MM.1S (cell line): ENCODE measurements at regions not wholly inside any gene's neighbourhood (a gene's known extent, or its start where the extent isn't known, plus 50 kb on each side); places are given as distances from the start of the nearest gene placed in this dataset.

ENCODE experiments used
- DNase-seq: peaks from one replicate; pipeline ENCODE4 v3.0.0-alpha.2; 2015
- H2AFZ ChIP-seq: fragments of 300-600 bp; sonication (generic); 2 replicates; pipeline ENCODE4 v1.6.0; 2016; ENCODE audit warnings: antibody characterized with exemption, low read length
- H3F3A ChIP-seq: fragments of 300-600 bp; sonication (generic); 2 replicates; pipeline ENCODE4 v1.6.1; 2016; ENCODE audit warnings: mild to moderate bottlenecking, antibody characterized with exemption, low read length, moderate library complexity, mixed read lengths; ENCODE audit not compliant: insufficient read depth
- H3K27ac ChIP-seq: fragments of 300-600 bp; sonication (generic); 2 replicates; pipeline ENCODE4 v1.5.1; 2016; ENCODE audit warnings: mild to moderate bottlenecking, low read length
- H3K27me3 ChIP-seq: fragments of 300-600 bp; sonication (generic); replicated peaks from 2 replicates; pipeline ENCODE4 v1.6.0; 2016; ENCODE audit warnings: low read length; ENCODE audit not compliant: insufficient read depth
- H3K36me3 ChIP-seq: fragments of 300-600 bp; sonication (generic); replicated peaks from 2 replicates; pipeline ENCODE4 v1.6.1; 2016; ENCODE audit warnings: mild to moderate bottlenecking, low read length, mixed read lengths; ENCODE audit not compliant: insufficient read depth
- H3K4me1 ChIP-seq: fragments of 300-600 bp; sonication (generic); 2 replicates; pipeline ENCODE4 v1.6.1; 2016; ENCODE audit warnings: low read length, mixed read lengths
- H3K4me2 ChIP-seq: fragments of 300-600 bp; sonication (generic); 2 replicates; pipeline ENCODE4 v1.6.0; 2016; ENCODE audit warnings: low read depth, low read length
- H3K4me3 ChIP-seq: fragments of 300-600 bp; sonication (generic); 2 replicates; pipeline ENCODE4 v1.5.1; 2016; ENCODE audit warnings: low read length, mixed read lengths
- H3K79me2 ChIP-seq: fragments of 300-600 bp; sonication (generic); 2 replicates; pipeline ENCODE4 v1.6.1; 2016; ENCODE audit warnings: mixed run types, low read length, mixed read lengths
- H3K9ac ChIP-seq: fragments of 300-600 bp; sonication (generic); 2 replicates; pipeline ENCODE4 v1.6.1; 2016; ENCODE audit warnings: low read length, mixed read lengths
- H3K9me2 ChIP-seq: fragments of 300-600 bp; sonication (generic); replicated peaks from 2 replicates; pipeline ENCODE4 v1.6.1; 2016; ENCODE audit warnings: mild to moderate bottlenecking, low read length, mixed read lengths; ENCODE audit not compliant: insufficient read depth
- H3K9me3 ChIP-seq: fragments of 300-600 bp; sonication (generic); replicated peaks from 2 replicates; pipeline ENCODE4 v1.6.1; 2016; ENCODE audit warnings: mild to moderate bottlenecking, low read length, mixed read lengths; ENCODE audit not compliant: insufficient read depth
- H4K20me1 ChIP-seq: fragments of 300-600 bp; sonication (generic); 2 replicates; pipeline ENCODE4 v1.6.1; 2016; ENCODE audit warnings: mild to moderate bottlenecking, low read length, moderate library complexity, mixed read lengths; ENCODE audit not compliant: insufficient read depth
- EZH2 ChIP-seq: fragments of 300-600 bp; sonication (generic); optimal IDR thresholded peaks from 2 replicates; pipeline ENCODE3; 2017; ENCODE audit warnings: low read depth, mild to moderate bottlenecking, antibody characterized with exemption, low read length, mixed read lengths
- EZH2phosphoT487 ChIP-seq: fragments of 300-600 bp; sonication (generic); IDR thresholded peaks from 2 replicates; pipeline ENCODE4 v1.6.1; 2018; ENCODE audit warnings: antibody characterized with exemption, low read length
- TF ChIP-seq, protein P1 (sequence below): fragments of 300-600 bp; sonication (generic); IDR thresholded peaks from 2 replicates; pipeline ENCODE4 v1.5.1; 2016; ENCODE audit warnings: antibody characterized with exemption, low read length, mixed read lengths

DNA sequence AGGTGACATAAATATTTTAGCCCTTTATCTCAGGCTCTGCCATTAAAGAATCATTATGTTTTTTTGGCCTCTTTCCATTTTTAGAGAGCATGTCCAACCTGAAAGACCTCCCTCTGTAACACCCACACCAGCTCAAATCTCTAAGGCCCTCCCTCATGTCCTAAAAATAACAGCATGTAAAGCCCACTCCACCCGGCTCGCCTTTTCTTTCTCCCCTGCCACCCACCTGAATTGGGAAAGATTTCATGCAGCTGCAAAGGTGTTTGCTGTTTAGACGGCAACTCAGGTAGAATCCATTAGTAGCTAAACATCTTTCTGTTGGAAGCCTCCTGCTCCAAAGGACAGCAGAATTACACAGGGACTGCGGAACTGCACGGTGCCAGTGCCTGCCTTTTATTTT is 79.9 kb downstream of the DMRTA2 start:
- no peaks in the 10 kb centered on the region for H3K27me3 ChIP-seq
- no peaks in the 10 kb centered on the region for H3F3A ChIP-seq
- H3K36me3 ChIP-seq, result no peaks in the 10 kb centered on the region
- H3K9ac ChIP-seq, result no peak overlapping the region
- no peaks in the 10 kb centered on the region for H3K79me2 ChIP-seq
- H3K9me3 ChIP-seq, result no peaks in the 10 kb centered on the region
- no peak overlapping the region for H3K27ac ChIP-seq
- no peaks in the 10 kb centered on the region for H4K20me1 ChIP-seq
- no peak overlapping the region for H3K4me3 ChIP-seq
- H2AFZ ChIP-seq, result no peak overlapping the region
- TF ChIP-seq, protein P1, sequence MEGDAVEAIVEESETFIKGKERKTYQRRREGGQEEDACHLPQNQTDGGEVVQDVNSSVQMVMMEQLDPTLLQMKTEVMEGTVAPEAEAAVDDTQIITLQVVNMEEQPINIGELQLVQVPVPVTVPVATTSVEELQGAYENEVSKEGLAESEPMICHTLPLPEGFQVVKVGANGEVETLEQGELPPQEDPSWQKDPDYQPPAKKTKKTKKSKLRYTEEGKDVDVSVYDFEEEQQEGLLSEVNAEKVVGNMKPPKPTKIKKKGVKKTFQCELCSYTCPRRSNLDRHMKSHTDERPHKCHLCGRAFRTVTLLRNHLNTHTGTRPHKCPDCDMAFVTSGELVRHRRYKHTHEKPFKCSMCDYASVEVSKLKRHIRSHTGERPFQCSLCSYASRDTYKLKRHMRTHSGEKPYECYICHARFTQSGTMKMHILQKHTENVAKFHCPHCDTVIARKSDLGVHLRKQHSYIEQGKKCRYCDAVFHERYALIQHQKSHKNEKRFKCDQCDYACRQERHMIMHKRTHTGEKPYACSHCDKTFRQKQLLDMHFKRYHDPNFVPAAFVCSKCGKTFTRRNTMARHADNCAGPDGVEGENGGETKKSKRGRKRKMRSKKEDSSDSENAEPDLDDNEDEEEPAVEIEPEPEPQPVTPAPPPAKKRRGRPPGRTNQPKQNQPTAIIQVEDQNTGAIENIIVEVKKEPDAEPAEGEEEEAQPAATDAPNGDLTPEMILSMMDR, result no peak
- TF ChIP-seq EZH2 (no peak), EZH2phosphoT487 (no peak)
- H3K4me1 ChIP-seq, result no peaks in the 10 kb centered on the region
- DNase-seq, result no peak
- H3K4me2 ChIP-seq, result no peak overlapping the region
- H3K9me2 ChIP-seq, result no peaks in the 10 kb centered on the region

DNA sequence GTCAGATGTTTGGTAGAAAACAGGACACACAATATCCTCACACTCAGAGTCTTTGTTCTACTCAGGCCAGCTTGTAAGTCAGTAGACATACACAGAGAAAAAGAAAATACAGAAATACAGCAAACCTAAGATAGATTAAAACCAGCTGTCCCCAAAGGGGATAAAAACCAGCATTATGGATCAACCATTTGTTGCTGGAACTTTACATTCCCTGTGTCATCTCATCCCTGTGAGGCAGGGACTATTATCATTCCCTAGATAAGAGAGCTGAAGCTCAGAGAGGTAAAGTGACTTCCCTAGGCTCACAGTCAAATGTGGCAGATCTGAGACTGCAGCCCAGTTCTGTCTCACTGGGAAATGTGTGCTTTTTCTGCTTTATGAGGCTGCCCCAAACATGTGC is 80.7 kb downstream of the DMRTA2 start:
- no peak for DNase-seq
- no peak overlapping the region for H3K9ac ChIP-seq
- TF ChIP-seq, protein P1, result no peak
- no peak for TF ChIP-seq EZH2
- no peak for TF ChIP-seq EZH2phosphoT487
- H2AFZ ChIP-seq, result no peak overlapping the region
- H3K4me3 ChIP-seq, result no peak overlapping the region
- H3K9me3 ChIP-seq, result no peaks in the 10 kb centered on the region
- no peaks in the 10 kb centered on the region for H3K79me2 ChIP-seq
- H3K27me3 ChIP-seq, result no peaks in the 10 kb centered on the region
- H3K36me3 ChIP-seq, result no peaks in the 10 kb centered on the region
- no peak overlapping the region for H3K27ac ChIP-seq
- H4K20me1 ChIP-seq, result no peaks in the 10 kb centered on the region
- H3K4me1 ChIP-seq, result no peaks in the 10 kb centered on the region
- no peak overlapping the region for H3K4me2 ChIP-seq
- H3F3A ChIP-seq, result no peaks in the 10 kb centered on the region
- no peaks in the 10 kb centered on the region for H3K9me2 ChIP-seq

DNA sequence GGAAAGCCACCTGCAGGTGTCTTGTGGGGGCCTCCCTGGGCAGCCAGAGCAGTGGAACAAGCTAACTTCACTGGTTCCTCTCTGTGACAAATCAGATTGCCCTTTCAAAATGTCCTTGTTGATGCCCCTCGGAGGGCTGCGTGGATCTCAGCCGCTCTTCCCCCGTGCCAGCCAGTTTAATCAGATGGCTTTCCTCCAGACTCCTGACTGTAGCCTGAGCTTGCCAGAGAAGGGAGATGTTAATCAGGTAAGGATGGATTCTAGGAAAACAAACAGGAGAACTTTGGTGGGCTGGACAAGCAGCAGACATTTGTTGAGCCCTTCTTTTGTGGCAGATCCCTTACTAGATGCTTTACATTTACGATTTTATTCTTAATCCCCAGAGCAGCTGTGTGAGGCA is 88.2 kb downstream of the DMRTA2 start:
- Histone ChIP-seq H3K9ac (no peak overlapping the region), H2AFZ (no peak overlapping the region), H3F3A (no peaks in the 10 kb centered on the region), H3K27ac (no peak overlapping the region), H3K4me1 (no peaks in the 10 kb centered on the region), H3K9me3 (no peaks in the 10 kb centered on the region), H3K4me2 (no peak overlapping the region), H3K9me2 (no peaks in the 10 kb centered on the region), H3K79me2 (no peaks in the 10 kb centered on the region), H3K27me3 (no peaks in the 10 kb centered on the region), H4K20me1 (no peaks in the 10 kb centered on the region), H3K4me3 (no peak overlapping the region), H3K36me3 (no peaks in the 10 kb centered on the region)
- DNase-seq, result no peak
- TF ChIP-seq EZH2, result no peak

GRCh38 chr1:50333595-50333974 is 89.7 kb downstream of the DMRTA2 start:
- no peaks in the 10 kb centered on the region for H3K9me3 ChIP-seq
- H3K27ac ChIP-seq, result no peak overlapping the region
- peak overlapping the region; percentile 100 for H3K4me2 ChIP-seq
- no peaks in the 10 kb centered on the region for H3K27me3 ChIP-seq
- peak overlapping the region; percentile 93 for H3K9ac ChIP-seq
- H3K4me1 ChIP-seq, result no peaks in the 10 kb centered on the region
- H3F3A ChIP-seq, result no peaks in the 10 kb centered on the region
- no peaks in the 10 kb centered on the region for H3K79me2 ChIP-seq
- no peaks in the 10 kb centered on the region for H3K9me2 ChIP-seq
- peak; percentile 80 for DNase-seq
- H2AFZ ChIP-seq, result peak overlapping the region; percentile 100
- H4K20me1 ChIP-seq, result no peaks in the 10 kb centered on the region
- peak overlapping the region; percentile 97 for H3K4me3 ChIP-seq
- TF ChIP-seq, protein P1, result peak; percentile 61
- no peak for TF ChIP-seq EZH2phosphoT487
- H3K36me3 ChIP-seq, result no peaks in the 10 kb centered on the region
